ENCODE measurements at regions not wholly inside any gene's neighbourhood (a gene's known extent, or its start where the extent isn't known, plus 50 kb on each side); places are given as distances from the start of the nearest gene placed in this dataset.

- TF ChIP-seq, protein P1, sequence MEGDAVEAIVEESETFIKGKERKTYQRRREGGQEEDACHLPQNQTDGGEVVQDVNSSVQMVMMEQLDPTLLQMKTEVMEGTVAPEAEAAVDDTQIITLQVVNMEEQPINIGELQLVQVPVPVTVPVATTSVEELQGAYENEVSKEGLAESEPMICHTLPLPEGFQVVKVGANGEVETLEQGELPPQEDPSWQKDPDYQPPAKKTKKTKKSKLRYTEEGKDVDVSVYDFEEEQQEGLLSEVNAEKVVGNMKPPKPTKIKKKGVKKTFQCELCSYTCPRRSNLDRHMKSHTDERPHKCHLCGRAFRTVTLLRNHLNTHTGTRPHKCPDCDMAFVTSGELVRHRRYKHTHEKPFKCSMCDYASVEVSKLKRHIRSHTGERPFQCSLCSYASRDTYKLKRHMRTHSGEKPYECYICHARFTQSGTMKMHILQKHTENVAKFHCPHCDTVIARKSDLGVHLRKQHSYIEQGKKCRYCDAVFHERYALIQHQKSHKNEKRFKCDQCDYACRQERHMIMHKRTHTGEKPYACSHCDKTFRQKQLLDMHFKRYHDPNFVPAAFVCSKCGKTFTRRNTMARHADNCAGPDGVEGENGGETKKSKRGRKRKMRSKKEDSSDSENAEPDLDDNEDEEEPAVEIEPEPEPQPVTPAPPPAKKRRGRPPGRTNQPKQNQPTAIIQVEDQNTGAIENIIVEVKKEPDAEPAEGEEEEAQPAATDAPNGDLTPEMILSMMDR (IDR thresholded peaks at IDR 0.05) = no peak
- TF ChIP-seq POLR2A (IDR thresholded peaks at IDR 0.05) (no peak), EP300 (IDR thresholded peaks at IDR 0.05) (no peak), POLR2AphosphoS5 (IDR thresholded peaks at IDR 0.05) (no peak)
Measured at GRCh38 chr7:50920031-50920635, 137.4 kb upstream of the GRB10 start.
